Spleen (tissue), 11 donors: ENCODE measurements at regions not wholly inside any gene's neighbourhood (a gene's known extent, or its start where the extent isn't known, plus 50 kb on each side); places are given as distances from the start of the nearest gene placed in this dataset.

Experiments used
- DNase-seq: peaks from one replicate; pipeline ENCODE4 v3.0.0-alpha.2; 2020
- H3K27ac ChIP-seq, 8 donors: fragments of 200-600 bp; sonication (generic) in 7 of 8; 1 replicate in 4 of 8; 2 replicates in 4 of 8; pipeline versions ENCODE4 v1.5.0 to v1.8.0; 2016 to 2021; ENCODE audit warnings: inconsistent platforms in 4 of 8, mild to moderate bottlenecking in 4 of 8, moderate library complexity in 1 of 8
- H3K27me3 ChIP-seq, 7 donors: fragments of 200-600 bp; sonication (generic) in 6 of 7; replicated peaks in 1 of 7; 1 replicate in 4 of 7; 2 replicates in 3 of 7; pipeline versions ENCODE4 v1.5.0 to v1.8.0; 2016 to 2021; ENCODE audit warnings: inconsistent platforms in 3 of 7, mild to moderate bottlenecking in 1 of 7
- H3K36me3 ChIP-seq, 6 donors: fragments of 200-600 bp; sonication (generic) in 5 of 6; 1 replicate in 4 of 6; 2 replicates in 2 of 6; pipeline versions ENCODE4 v1.5.0 to v1.8.0; 2016 to 2021; ENCODE audit warnings: inconsistent platforms in 2 of 6
- H3K4me1 ChIP-seq, 6 donors: fragments of 200-600 bp; sonication (generic) in 5 of 6; 1 replicate in 3 of 6; 2 replicates in 3 of 6; pipeline versions ENCODE4 v1.5.0 to v1.8.0; 2016 to 2021; ENCODE audit warnings: inconsistent platforms in 3 of 6
- H3K4me3 ChIP-seq, 8 donors: fragments of 200-600 bp; sonication (generic) in 7 of 8; 1 replicate in 4 of 8; 2 replicates in 4 of 8; pipeline versions ENCODE4 v1.5.0 to v1.8.0; 2016 to 2021; ENCODE audit warnings: inconsistent platforms in 4 of 8, mild to moderate bottlenecking in 4 of 8, moderate library complexity in 2 of 8
- H3K9me3 ChIP-seq, 8 donors: fragments of 200-600 bp; sonication (generic) in 7 of 8; 1 replicate in 4 of 8; 2 replicates in 4 of 8; pipeline versions ENCODE4 v1.5.0 to v1.8.0; 2016 to 2021; ENCODE audit warnings: inconsistent platforms in 4 of 8
- CTCF ChIP-seq, 11 experiments: fragments of 200-600 bp in 7 of 11; fragments of 450-650 bp in 4 of 11; sonication (generic) in 4 of 11; IDR thresholded peaks in 8 of 11; conservative IDR thresholded peaks in 3 of 11; 1 replicate in 7 of 11; 2 replicates in 4 of 11; pipeline versions ENCODE4 v1.4.0 to v1.8.0; 2016 to 2021; ENCODE audit warnings: antibody characterized with exemption in 11 of 11, inconsistent platforms in 4 of 11, mild to moderate bottlenecking in 1 of 11
- POLR2A ChIP-seq, 3 donors: fragments of 450-650 bp; IDR thresholded peaks; one replicate each; pipeline ENCODE4 v1.5.1; 2017; ENCODE audit warnings: antibody characterized with exemption in 3 of 3, mild to moderate bottlenecking in 1 of 3
- POLR2AphosphoS5 ChIP-seq, 3 donors: sonication (generic); formaldehyde crosslinking; IDR thresholded peaks; one replicate each; pipeline ENCODE4 v1.5.1; 2017; ENCODE audit warnings: antibody characterized with exemption in 3 of 3
- WGBS, 5 donors: extraction: QIAGEN DNeasy Blood & Tissue Kit in 3 of 5; methylation state at CpG; one replicate each; pipeline versions ENCODE4 v1.1.5 to v1.1.7; 2013 to 2018; 5-methylcytosine and 5-hydroxymethylcytosine counted together
- intact Hi-C: fragments of 100-400 bp; cut with DNase I; formaldehyde crosslinking; loops from one replicate; pipeline ENCODE4 v1.15.0; 2023; ENCODE audit warnings: low total_unique reads
- donor health status: healthy with polysubstance abuse.
- donor health status: DM: no; HTN: no; CAD: no; lungs with moderate emphysema.
- donor health status: DM: no; HTN: no; CAD: no.
- donor health status: Bipolar disorder and iron deficiency.
- donor health status: healthy.
- donor health status: DM: no; HTN: no; CAD: no.
- donor health status: DM: yes; HTN: yes; CAD: no.

DNA sequence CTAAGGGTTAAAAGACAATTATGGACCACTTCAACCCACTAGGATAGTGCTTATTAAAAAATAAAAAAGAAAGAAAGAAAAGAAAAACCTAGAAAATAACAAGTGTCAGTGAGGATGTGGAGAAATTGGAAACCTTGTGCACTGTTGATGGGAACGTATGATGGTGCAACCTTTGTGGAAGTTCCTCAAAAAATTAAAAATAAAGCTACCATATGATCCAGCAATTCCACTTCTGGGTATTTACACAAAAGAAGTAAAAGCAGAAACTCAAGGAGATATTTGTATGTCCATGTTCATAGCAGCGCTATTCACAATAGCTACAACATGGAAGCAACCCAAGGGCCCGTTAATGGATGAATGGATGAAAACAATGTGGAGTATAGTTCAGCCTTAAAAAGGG is 115.2 kb upstream of the ATP1A1 start:
- Histone ChIP-seq H3K36me3 (no peaks in the 10 kb centered on the region), H3K4me1 (no peaks in the 10 kb centered on the region), H3K9me3 (no peaks in the 10 kb centered on the region), H3K27me3 (no peaks in the 10 kb centered on the region), H3K4me3 (no peak overlapping the region), H3K27ac (no peak overlapping the region)
- no peak for TF ChIP-seq CTCF (IDR thresholded peaks at IDR 0.05 in 8 of 11, conservative IDR thresholded peaks at IDR 0.05 in 3 of 11)
- intact Hi-C loops: no loop called here
- 79 to 96% (median 92%) methylated on average over 3 of the region's 3 CpGs for WGBS, 5 donors
- no peak for DNase-seq

GRCh38 chr1:116258668-116259419 is 114.2 kb upstream of the ATP1A1 start:
- 60 to 80% (median 72%) methylated on average over 5 of the region's 5 CpGs for WGBS, 5 donors
- Histone ChIP-seq H3K27me3 (no peaks in the 10 kb centered on the region), H3K9me3 (no peaks in the 10 kb centered on the region), H3K4me1 (no peaks in the 10 kb centered on the region), H3K4me3 (no peak overlapping the region), H3K27ac (no peak overlapping the region), H3K36me3 (no peaks in the 10 kb centered on the region)
- no peak for DNase-seq
- intact Hi-C loops: no loop called here
- no peak for TF ChIP-seq POLR2AphosphoS5 (IDR thresholded peaks at IDR 0.05)
- TF ChIP-seq CTCF (IDR thresholded peaks at IDR 0.05 in 8 of 11, conservative IDR thresholded peaks at IDR 0.05 in 3 of 11): no peak
- TF ChIP-seq POLR2A (IDR thresholded peaks at IDR 0.05): no peak

- no peak for TF ChIP-seq POLR2AphosphoS5 (IDR thresholded peaks at IDR 0.05)
- no peak for TF ChIP-seq POLR2A (IDR thresholded peaks at IDR 0.05)
- no peak for TF ChIP-seq CTCF (IDR thresholded peaks at IDR 0.05 in 8 of 11, conservative IDR thresholded peaks at IDR 0.05 in 3 of 11)
- DNase-seq: no peak
- 70 to 85% (median 77%) methylated on average over 2 of the region's 2 CpGs for WGBS, 5 donors
- H3K36me3 ChIP-seq: no peaks in the 10 kb centered on the region
- intact Hi-C loops: no loop called here
- H3K4me3 ChIP-seq: no peak overlapping the region
- no peaks in the 10 kb centered on the region for H3K4me1 ChIP-seq
- H3K27me3 ChIP-seq: no peaks in the 10 kb centered on the region
- H3K27ac ChIP-seq: no peak overlapping the region
- H3K9me3 ChIP-seq: no peaks in the 10 kb centered on the region
Observed at GRCh38 chr1:116259663-116260062, 113.4 kb upstream of the ATP1A1 start.

DNA sequence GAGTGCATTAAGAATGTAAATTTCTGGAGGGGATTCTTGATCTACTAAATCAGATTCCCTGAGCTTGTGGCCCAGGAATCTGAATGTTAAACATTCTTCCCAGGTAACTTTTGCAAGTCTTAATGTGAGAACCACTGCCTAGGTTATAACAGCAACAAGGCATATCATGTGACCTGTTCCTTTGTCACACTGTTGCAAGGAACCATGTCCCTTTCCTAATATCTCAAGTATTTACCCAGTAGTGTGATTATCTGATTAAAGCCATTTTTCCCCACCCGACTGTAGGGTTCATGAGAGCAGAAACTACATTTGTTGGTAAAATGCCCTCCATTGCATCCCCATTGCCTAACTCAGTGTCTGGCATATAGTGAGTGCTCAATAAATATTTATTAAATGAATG is 112.9 kb upstream of the ATP1A1 start:
- Histone ChIP-seq H3K4me3 (no peak overlapping the region), H3K4me1 (no peaks in the 10 kb centered on the region), H3K36me3 (no peaks in the 10 kb centered on the region), H3K27ac (no peak overlapping the region), H3K27me3 (no peaks in the 10 kb centered on the region), H3K9me3 (no peaks in the 10 kb centered on the region)
- TF ChIP-seq CTCF (IDR thresholded peaks at IDR 0.05 in 8 of 11, conservative IDR thresholded peaks at IDR 0.05 in 3 of 11) (no peak), POLR2AphosphoS5 (IDR thresholded peaks at IDR 0.05) (no peak), POLR2A (IDR thresholded peaks at IDR 0.05) (no peak)
- 88 to 97% (median 93%) methylated on average over 1 of the region's 1 CpG for WGBS, 5 donors
- intact Hi-C loops: no loop called here
- DNase-seq: no peak
